A673 (cell line): ENCODE measurements at regions not wholly inside any gene's neighbourhood (a gene's known extent, or its start where the extent isn't known, plus 50 kb on each side); places are given as distances from the start of the nearest gene placed in this dataset.

Source experiments
- BruUV-seq: library from RNA; stranded (reverse); fragments of 400-500 nt; replicated peaks from 2 replicates; lab custom pipeline; 2021; lab: Mats Ljungman, UMichigan
- CTCF ChIA-PET: fragments of 300-600 bp; sonication (Branson Sonifier 250); formaldehyde crosslinking; loops from one replicate; lab custom pipeline; 2022; ENCODE audit warnings: antibody characterized with exemption; lab: Charles Lee
- POLR2A ChIA-PET: fragments of 300-600 bp; sonication (Branson Sonifier 250); formaldehyde crosslinking; loops from one replicate; lab custom pipeline; 2022; ENCODE audit warnings: antibody characterized with exemption; ENCODE audit not compliant: low non-redundant PET; lab: Charles Lee
- DNase-seq: peaks from one replicate; pipeline ENCODE4 v3.0.0-alpha.2; 2015; ENCODE audit warnings: low spot score
- H3K27ac ChIP-seq: fragments of 200-600 bp; sonication (generic); 2 replicates; pipeline ENCODE4 v1.5.1; 2016; ENCODE audit warnings: mixed run types, low read depth, mild to moderate bottlenecking, mixed read lengths, antibody characterized with exemption, low read length; ENCODE audit not compliant: poor library complexity, severe bottlenecking
- H3K27me3 ChIP-seq: fragments of 200-600 bp; sonication (generic); replicated peaks from 2 replicates; pipeline ENCODE4 v1.6.1; 2017; ENCODE audit warnings: mixed run types, low read depth, mild to moderate bottlenecking, mixed read lengths, antibody characterized with exemption, low read length; ENCODE audit not compliant: insufficient read depth, poor library complexity
- H3K36me3 ChIP-seq: fragments of 200-600 bp; sonication (generic); 2 replicates; pipeline ENCODE4 v1.6.1; 2016; ENCODE audit warnings: mixed run types, mild to moderate bottlenecking, mixed read lengths, antibody characterized with exemption, low read length; ENCODE audit not compliant: insufficient read depth, poor library complexity, severe bottlenecking
- H3K4me1 ChIP-seq: fragments of 200-600 bp; sonication (generic); 2 replicates; pipeline ENCODE4 v1.6.1; 2017; ENCODE audit warnings: mixed run types, mild to moderate bottlenecking, mixed read lengths, antibody characterized with exemption, low read length; ENCODE audit not compliant: insufficient read depth, poor library complexity, severe bottlenecking
- H3K4me3 ChIP-seq: fragments of 200-600 bp; sonication (generic); 2 replicates; pipeline ENCODE4 v1.5.1; 2016; ENCODE audit warnings: low read depth, mixed run types, mild to moderate bottlenecking, mixed read lengths, low read length; ENCODE audit not compliant: poor library complexity, severe bottlenecking
- H3K9me3 ChIP-seq: fragments of 200-600 bp; sonication (generic); 2 replicates; pipeline ENCODE4 v1.6.1; 2016; ENCODE audit warnings: mixed run types, low read depth, mild to moderate bottlenecking, mixed read lengths, antibody characterized with exemption, low read length; ENCODE audit not compliant: poor library complexity, severe bottlenecking
- CTCF ChIP-seq: fragments of 300-800, 200-600 bp; sonication (generic); conservative IDR thresholded peaks from 2 replicates; pipeline ENCODE4 v1.5.1; 2017; ENCODE audit warnings: low read depth, mild to moderate bottlenecking, antibody characterized with exemption, low read length, moderate library complexity, mixed read lengths
- EZH2 ChIP-seq: fragments of 200-600 bp; sonication (generic); IDR thresholded peaks from 2 replicates; pipeline ENCODE4 v1.6.1; 2017; ENCODE audit warnings: borderline replicate concordance, low read depth, mild to moderate bottlenecking, mixed read lengths, antibody characterized with exemption, low read length; ENCODE audit not compliant: poor library complexity, severe bottlenecking
- intact Hi-C: fragments of 100-400 bp; cut with micrococcal nuclease; formaldehyde crosslinking; loops from one replicate; pipeline ENCODE4 v1.10.0; 2022; ENCODE audit not compliant: unreplicated experiment

- no peak for DNase-seq
- BruUV-seq = no TSS peak
- Histone ChIP-seq H3K36me3 (no peaks in the 10 kb centered on the region), H3K27me3 (no peaks in the 10 kb centered on the region), H3K4me1 (no peaks in the 10 kb centered on the region), H3K9me3 (no peaks in the 10 kb centered on the region), H3K4me3 (no peak overlapping the region), H3K27ac (no peak overlapping the region)
- ChIA-PET CTCF (no interaction called here), POLR2A (interaction anchor here (0.6 kb wide), 1 partner anchor 13 kb away, joined by 3 read pairs; no protein-coding TSS in a partner anchor)
- no peak for TF ChIP-seq EZH2
- no peak for TF ChIP-seq CTCF
- intact Hi-C loops = no loop called here
Measured at GRCh38 chr18:42231796-42232195, 276.8 kb downstream of the PIK3C3 start.

DNA sequence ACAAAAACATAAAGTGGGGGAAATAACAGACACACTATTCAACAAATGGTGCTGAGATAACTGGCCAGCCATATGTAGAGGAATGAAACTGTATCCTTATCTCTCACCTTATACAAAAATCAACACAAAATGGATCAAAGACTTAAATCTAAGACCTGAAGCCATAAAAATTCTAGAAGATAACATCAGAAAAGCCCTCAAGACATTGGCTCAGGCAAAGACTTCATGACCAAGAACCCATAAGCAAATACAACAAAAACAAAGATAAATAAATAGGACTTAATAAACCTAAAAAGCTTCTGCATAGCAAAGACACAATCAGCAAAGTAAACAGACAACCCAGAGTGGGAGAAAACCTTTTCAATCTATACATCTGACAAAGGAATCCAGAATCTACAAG lies 278.9 kb downstream of the PIK3C3 start:
- intact Hi-C loops = no loop called here
- ChIA-PET POLR2A (no interaction called here), CTCF (no interaction called here)
- TF ChIP-seq EZH2 = no peak
- no peak for TF ChIP-seq CTCF
- no peaks in the 10 kb centered on the region for H3K36me3 ChIP-seq
- H3K27me3 ChIP-seq = no peaks in the 10 kb centered on the region
- no peak overlapping the region for H3K27ac ChIP-seq
- H3K4me1 ChIP-seq = no peaks in the 10 kb centered on the region
- BruUV-seq = no TSS peak
- no peak overlapping the region for H3K4me3 ChIP-seq
- DNase-seq = no peak
- H3K9me3 ChIP-seq = no peaks in the 10 kb centered on the region

- no peak overlapping the region for H3K4me3 ChIP-seq
- no peaks in the 10 kb centered on the region for H3K36me3 ChIP-seq
- DNase-seq = no peak
- H3K4me1 ChIP-seq = no peaks in the 10 kb centered on the region
- no TSS peak for BruUV-seq
- CTCF ChIA-PET = no interaction called here
- H3K27ac ChIP-seq = no peak overlapping the region
- POLR2A ChIA-PET = no interaction called here
- no peaks in the 10 kb centered on the region for H3K27me3 ChIP-seq
- intact Hi-C loops = no loop called here
- TF ChIP-seq CTCF (no peak), EZH2 (no peak)
- H3K9me3 ChIP-seq = no peaks in the 10 kb centered on the region
Measured at GRCh38 chr18:42242758-42243157, 287.7 kb downstream of the PIK3C3 start.
